Astrocyte of the cerebellum (primary cell): ENCODE measurements at regions not wholly inside any gene's neighbourhood (a gene's known extent, or its start where the extent isn't known, plus 50 kb on each side); places are given as distances from the start of the nearest gene placed in this dataset.
"Not testable (repeated sequence)": the region's sequence is repeated elsewhere in the genome, so short reads cannot be mapped to it uniquely, and the experiment has no call there.

Experiments used
- DNase-seq: peaks from one replicate; pipeline ENCODE4 v3.0.0-alpha.2; 2011; ENCODE audit warnings: low read depth
- H3K4me3 ChIP-seq: 2 replicates; pipeline ENCODE4 v1.5.1; 2011; ENCODE audit warnings: mild to moderate bottlenecking, low read depth, low read length, moderate library complexity
- in situ Hi-C: cut with HindIII; loops from 2 replicates; pipeline ENCODE4 v1.10.0; 2017; ENCODE audit warnings: low sequenced_read_pairs
- TF ChIP-seq, protein P1 (sequence below): IDR thresholded peaks from 2 replicates; pipeline ENCODE4 v1.5.1; 2012; ENCODE audit warnings: low read length, low read depth, moderate library complexity, mild to moderate bottlenecking; ENCODE audit errors: missing control alignments

DNA sequence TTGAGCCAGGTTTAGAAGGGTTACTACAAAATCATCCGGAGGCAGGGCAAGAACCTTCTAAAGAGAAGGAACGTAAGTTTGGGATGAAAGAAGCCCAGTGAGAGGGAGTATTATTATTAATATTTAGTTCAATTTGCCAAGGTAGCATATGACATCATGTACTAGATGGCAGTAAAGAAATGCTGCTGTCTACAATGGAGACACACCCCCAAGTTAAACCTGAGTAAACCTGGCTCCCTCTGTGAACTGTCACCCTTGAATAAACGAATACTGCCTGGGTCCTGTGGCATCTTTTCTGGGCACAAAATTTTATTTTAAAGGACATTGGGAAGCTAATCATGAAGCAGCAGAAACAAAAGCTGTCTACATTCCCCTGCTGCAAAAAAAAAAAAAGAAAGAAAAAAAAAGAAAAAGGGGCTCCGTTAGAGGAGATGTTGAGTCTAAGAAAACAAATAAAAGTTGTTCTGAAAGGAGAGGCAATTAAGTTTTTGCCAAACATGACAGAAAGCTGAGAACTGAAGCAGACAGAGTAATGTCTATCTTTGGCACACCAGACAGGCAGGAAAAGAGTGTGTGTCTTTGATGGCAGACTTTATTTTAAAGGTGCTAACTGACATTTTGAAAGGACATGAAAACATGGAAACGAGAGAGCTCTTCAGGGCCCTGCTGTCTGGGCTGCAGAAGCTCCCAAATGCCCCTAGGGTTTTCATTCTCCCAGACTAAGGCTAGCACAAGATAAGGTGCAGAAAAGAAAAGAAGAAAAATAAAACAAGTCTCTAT is 557.7 kb upstream of the CHAC2 start:
- no peak for DNase-seq
- TF ChIP-seq, protein P1, sequence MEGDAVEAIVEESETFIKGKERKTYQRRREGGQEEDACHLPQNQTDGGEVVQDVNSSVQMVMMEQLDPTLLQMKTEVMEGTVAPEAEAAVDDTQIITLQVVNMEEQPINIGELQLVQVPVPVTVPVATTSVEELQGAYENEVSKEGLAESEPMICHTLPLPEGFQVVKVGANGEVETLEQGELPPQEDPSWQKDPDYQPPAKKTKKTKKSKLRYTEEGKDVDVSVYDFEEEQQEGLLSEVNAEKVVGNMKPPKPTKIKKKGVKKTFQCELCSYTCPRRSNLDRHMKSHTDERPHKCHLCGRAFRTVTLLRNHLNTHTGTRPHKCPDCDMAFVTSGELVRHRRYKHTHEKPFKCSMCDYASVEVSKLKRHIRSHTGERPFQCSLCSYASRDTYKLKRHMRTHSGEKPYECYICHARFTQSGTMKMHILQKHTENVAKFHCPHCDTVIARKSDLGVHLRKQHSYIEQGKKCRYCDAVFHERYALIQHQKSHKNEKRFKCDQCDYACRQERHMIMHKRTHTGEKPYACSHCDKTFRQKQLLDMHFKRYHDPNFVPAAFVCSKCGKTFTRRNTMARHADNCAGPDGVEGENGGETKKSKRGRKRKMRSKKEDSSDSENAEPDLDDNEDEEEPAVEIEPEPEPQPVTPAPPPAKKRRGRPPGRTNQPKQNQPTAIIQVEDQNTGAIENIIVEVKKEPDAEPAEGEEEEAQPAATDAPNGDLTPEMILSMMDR, result no peak
- no peak overlapping the region for H3K4me3 ChIP-seq
- in situ Hi-C loops, result no loop called here

DNA sequence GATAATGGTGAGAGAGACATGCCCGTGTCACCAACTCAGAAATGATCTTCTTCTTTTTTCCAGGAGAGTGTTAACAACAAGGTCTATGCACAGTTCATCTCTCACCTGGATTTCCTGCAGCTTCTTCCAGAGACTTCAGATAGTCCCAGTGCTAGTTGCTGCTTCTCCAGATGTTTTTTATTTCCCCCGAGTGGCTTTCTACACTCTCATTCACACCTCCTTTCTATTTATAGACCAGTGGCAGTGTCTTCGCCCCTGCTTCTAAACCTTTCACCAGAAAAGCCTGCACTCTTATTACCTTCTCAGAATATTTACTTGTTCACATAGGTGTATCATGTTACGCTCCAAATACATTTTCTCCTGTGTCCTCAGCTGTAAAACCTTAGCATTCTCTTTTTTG is 558.8 kb upstream of the CHAC2 start:
- in situ Hi-C loops, result no loop called here
- no peak overlapping the region for H3K4me3 ChIP-seq
- TF ChIP-seq, protein P1, result no peak
- no peak for DNase-seq

DNA sequence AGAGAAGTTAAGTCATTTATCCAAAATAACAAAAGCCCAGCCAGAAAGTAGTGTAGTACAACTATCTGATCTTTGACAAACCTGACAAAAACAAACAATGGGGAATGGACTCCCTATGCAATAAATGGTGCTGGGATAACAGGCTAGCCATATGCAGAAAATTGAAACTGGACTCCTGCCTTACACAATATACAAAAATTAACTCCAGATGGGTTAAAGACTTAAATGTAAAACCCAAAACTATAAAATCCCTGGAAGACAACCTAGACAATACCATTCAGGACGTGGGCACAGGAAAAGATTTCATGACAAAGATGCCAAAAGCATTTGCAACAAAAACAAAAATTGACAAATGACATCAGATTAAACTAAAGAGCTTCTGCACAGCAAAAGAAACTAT is 561.4 kb upstream of the CHAC2 start:
- DNase-seq, H3K4me3 ChIP-seq, in situ Hi-C loops: not testable (repeated sequence)

DNA sequence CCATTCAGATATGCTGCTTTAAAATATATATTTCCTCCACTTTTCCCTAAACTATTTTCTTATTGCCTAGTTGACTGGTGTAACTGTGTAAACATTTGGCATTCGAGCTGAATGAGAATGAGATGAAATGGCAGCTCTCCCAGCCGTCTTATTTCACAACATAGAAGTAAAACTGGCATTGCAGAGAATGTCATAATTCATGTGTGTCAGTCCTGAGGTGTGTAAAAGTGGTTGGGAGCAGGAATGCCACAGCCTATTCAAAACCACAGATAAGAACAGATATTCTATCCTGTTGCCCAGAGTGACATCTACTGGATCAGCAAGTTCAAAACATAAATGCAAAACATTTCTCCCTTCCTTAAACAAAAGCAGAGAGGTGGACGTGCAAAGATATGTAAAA is 565.5 kb upstream of the CHAC2 start:
- no peak overlapping the region for H3K4me3 ChIP-seq
- DNase-seq, result peak; percentile 94
- in situ Hi-C loops, result no loop called here
- TF ChIP-seq, protein P1, result peak; percentile 48

DNA sequence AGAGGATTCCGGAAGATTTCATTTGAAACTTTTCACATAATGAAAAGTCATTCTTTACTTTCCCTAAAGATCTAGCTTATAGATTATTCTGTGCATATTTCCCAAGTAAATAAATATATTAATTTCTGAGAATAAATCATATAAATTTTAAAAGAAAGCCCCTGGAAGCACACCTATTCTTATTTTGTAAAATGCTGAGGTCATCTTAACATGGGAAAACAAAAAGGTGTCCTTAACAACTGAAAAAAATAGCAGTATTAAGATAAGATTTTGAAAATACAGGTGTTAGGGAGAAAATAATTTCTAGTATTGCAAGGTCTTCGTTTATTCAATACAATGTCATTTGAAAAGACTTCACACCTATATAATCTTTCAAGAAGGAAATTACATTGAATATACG is 567.5 kb upstream of the CHAC2 start:
- no peak for DNase-seq
- no peak overlapping the region for H3K4me3 ChIP-seq
- in situ Hi-C loops, result no loop called here
- TF ChIP-seq, protein P1, result no peak

DNA sequence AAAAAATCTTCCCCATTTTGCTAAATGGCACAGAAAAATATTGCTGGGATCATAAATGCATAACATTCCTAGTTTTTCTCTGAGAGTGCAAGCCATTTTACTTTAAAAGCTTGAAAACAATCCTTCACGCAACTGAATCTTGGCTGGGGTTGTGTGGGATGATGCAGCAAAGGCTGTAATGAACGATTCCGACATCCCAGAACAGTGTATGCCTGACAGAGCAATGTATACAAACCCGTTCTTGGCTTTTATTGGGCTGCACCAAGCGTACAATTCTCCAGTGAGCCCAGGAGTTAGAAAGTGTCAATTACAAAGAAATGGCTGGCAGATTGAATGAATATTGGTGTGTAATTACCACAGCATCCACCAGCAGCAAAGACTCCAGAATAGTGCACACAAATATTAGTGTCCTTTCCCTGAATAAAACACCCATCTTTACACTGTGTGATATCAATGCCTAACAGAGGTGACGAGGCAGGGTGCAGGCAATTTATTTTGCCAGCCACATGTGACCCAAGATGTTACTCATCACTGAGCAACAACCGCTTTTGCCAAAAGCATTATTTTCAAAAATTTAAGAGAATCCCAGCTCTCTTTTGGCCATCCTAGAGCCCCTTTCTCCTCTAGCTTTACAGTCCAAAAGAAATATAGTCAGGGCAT is 578.6 kb upstream of the CHAC2 start:
- DNase-seq, result no peak
- TF ChIP-seq, protein P1, result no peak
- no peak overlapping the region for H3K4me3 ChIP-seq
- in situ Hi-C loops, result no loop called here

DNA sequence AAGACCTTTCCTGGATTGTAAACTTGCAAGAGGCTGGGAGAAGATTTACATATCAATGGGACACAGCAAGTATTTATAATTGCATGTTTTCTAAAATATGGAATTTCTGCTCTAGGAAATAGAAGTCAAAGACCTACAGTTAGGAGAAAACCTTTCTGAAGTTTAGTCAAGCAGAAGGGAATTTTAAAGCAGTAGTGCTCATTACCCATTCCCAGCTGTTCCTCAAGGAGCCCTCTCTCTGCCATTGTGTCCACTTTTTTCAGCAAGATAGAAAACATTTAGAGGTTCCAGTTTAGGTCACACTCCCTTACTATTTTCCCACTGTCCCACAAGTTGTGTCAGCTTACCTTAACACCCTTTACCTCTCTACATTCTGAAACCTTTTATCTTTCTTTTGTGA is 584.0 kb upstream of the CHAC2 start:
- no peak overlapping the region for H3K4me3 ChIP-seq
- no peak for DNase-seq
- in situ Hi-C loops, result no loop called here
- TF ChIP-seq, protein P1, result no peak
